ENCODE measurements at regions not wholly inside any gene's neighbourhood (a gene's known extent, or its start where the extent isn't known, plus 50 kb on each side); places are given as distances from the start of the nearest gene placed in this dataset.

- no peak for TF ChIP-seq CTCF (IDR thresholded peaks at IDR 0.05 in 2 of 3, conservative IDR thresholded peaks at IDR 0.05 in 1 of 3; ENCODE audit: control insufficient read depth in 2 of 3, extremely low read depth in 1 of 3, insufficient read depth in 1 of 3, low read depth in 3 of 3, low read length in 3 of 3)
- no peak for TF ChIP-seq POLR2A (IDR thresholded peaks at IDR 0.05; ENCODE audit: low read depth, low read length)
- TF ChIP-seq SRF (IDR thresholded peaks at IDR 0.05; ENCODE audit: low read depth in 2 of 2, low read length in 2 of 2) = no peak
Measured at GRCh38 chr2:41966920-41967319, 80.9 kb upstream of the PKDCC start.

Data from GM12878 (cell line).